HepG2 (cell line): ENCODE measurements at regions not wholly inside any gene's neighbourhood (a gene's known extent, or its start where the extent isn't known, plus 50 kb on each side); places are given as distances from the start of the nearest gene placed in this dataset.

ENCODE experiments used
- ATAC-seq: fragments of 200-7000 bp; cut with Tn5 transposase; 3 replicates; pipeline ENCODE4 v1.9.1; 2020; ENCODE audit warnings: mild to moderate bottlenecking, moderate library complexity
- BruUV-seq: library from RNA; stranded (reverse); fragments of 400-500 nt; replicated peaks from 2 replicates; lab custom pipeline; 2021; lab: Mats Ljungman, UMichigan
- CTCF ChIA-PET: fragments of 300-600 bp; formaldehyde crosslinking; extraction: SDS; loops from one replicate; lab custom pipeline; 2021; ENCODE audit warnings: low total read pairs, inconsistent platforms, low intra/inter-chr PET ratio; lab: Yijun Ruan, JAX
- POLR2A ChIA-PET: fragments of 350-600 bp; sonication (Branson Sonifier 250); formaldehyde crosslinking; loops from one replicate; lab custom pipeline; 2020; ENCODE audit warnings: antibody characterized with exemption, inconsistent platforms; lab: Yijun Ruan, JAX
- DNase-seq: peaks from one replicate; pipeline ENCODE4 v3.0.0-alpha.2; 2015; ENCODE audit warnings: low spot score
- FAIRE-seq: peaks from 3 replicates; lab custom pipeline; 2011; peaks lifted over from hg19 to GRCh38; lab: Jason Lieb, UNC
- H2AFZ ChIP-seq: one replicate; pipeline ENCODE4 v1.6.1; 2011; ENCODE audit warnings: low read length, inconsistent platforms
- H3K27ac ChIP-seq: fragments of 300-600 bp; 3 replicates; pipeline ENCODE4 v1.8.0; 2011; ENCODE audit warnings: mixed run types, mild to moderate bottlenecking, mixed read lengths, low read length, inconsistent platforms; ENCODE audit not compliant: insufficient read depth; ENCODE audit errors: extremely low read length
- H3K27me3 ChIP-seq, 2 experiments: fragments of 200-600 bp in 1 of 2; 2 replicates in 1 of 2; 3 replicates in 1 of 2; pipeline versions ENCODE4 v1.6.0 to v1.8.0; 2011; ENCODE audit warnings: low read length in 2 of 2, mild to moderate bottlenecking in 2 of 2, moderate library complexity in 2 of 2, inconsistent platforms in 1 of 2; ENCODE audit not compliant: insufficient read depth in 2 of 2, control insufficient read depth in 1 of 2
- H3K36me3 ChIP-seq, 2 experiments: fragments of 200-600 bp in 1 of 2; replicated peaks in 1 of 2; 2 replicates in 1 of 2; 3 replicates in 1 of 2; pipeline versions ENCODE4 v1.5.1 to v1.8.0; 2011; ENCODE audit warnings: low read length in 2 of 2, inconsistent platforms in 1 of 2; ENCODE audit not compliant: insufficient read depth in 2 of 2, control insufficient read depth in 1 of 2
- H3K4me1 ChIP-seq: 2 replicates; pipeline ENCODE4 v1.5.1; 2012; ENCODE audit warnings: low read length, inconsistent platforms; ENCODE audit not compliant: insufficient read depth
- H3K4me2 ChIP-seq: 2 replicates; pipeline ENCODE4 v1.6.0; 2011; ENCODE audit warnings: low read depth, low read length, inconsistent platforms
- H3K4me3 ChIP-seq, 3 experiments: fragments of 200-600 bp in 1 of 3; sonication (generic), shearing (Covaris generic) in 1 of 3; replicated peaks in 1 of 3; 2 replicates each; pipeline ENCODE4 v1.5.1; 2011 to 2016; ENCODE audit warnings: low read length in 3 of 3, inconsistent platforms in 2 of 3, low read depth in 2 of 3, mild to moderate bottlenecking in 2 of 3, control low read depth in 1 of 3, mixed read lengths in 1 of 3; ENCODE audit not compliant: insufficient read depth in 1 of 3
- H3K79me2 ChIP-seq: one replicate; pipeline ENCODE4 v1.6.1; 2011; ENCODE audit warnings: low read length, inconsistent platforms; ENCODE audit not compliant: insufficient read depth
- H3K9ac ChIP-seq: 2 replicates; pipeline ENCODE4 v1.6.0; 2011; ENCODE audit warnings: mild to moderate bottlenecking, low read depth, low read length, inconsistent platforms; ENCODE audit not compliant: insufficient read depth
- H3K9me3 ChIP-seq: 2 replicates; pipeline ENCODE4 v1.5.1; 2012; ENCODE audit warnings: mild to moderate bottlenecking, low read length
- H4K20me1 ChIP-seq: 2 replicates; pipeline ENCODE4 v1.6.0; 2011; ENCODE audit warnings: inconsistent platforms, mild to moderate bottlenecking, low read length, moderate library complexity; ENCODE audit not compliant: insufficient read depth
- ATF7-NPFF ChIP-seq: sonication (generic); formaldehyde crosslinking; IDR thresholded peaks from 2 replicates; pipeline ENCODE4 v1.8.1; 2023; ENCODE audit warnings: mild to moderate bottlenecking, low read depth, missing genetic modification reagents, moderate library complexity
- EZH2 ChIP-seq: conservative IDR thresholded peaks from 2 replicates; pipeline ENCODE4 v1.6.1; 2012; ENCODE audit warnings: mild to moderate bottlenecking, low read depth, low read length, moderate library complexity
- FOXK1 ChIP-seq: sonication (generic); formaldehyde crosslinking; IDR thresholded peaks from 2 replicates; pipeline ENCODE4 v1.4.0; 2020; ENCODE audit warnings: low read depth, missing genetic modification reagents, borderline replicate concordance
- HNRNPUL1 ChIP-seq: fragments of 200-400 bp; formaldehyde crosslinking; IDR thresholded peaks from 2 replicates; pipeline ENCODE4 v1.6.1; 2017; ENCODE audit warnings: low read depth, mild to moderate bottlenecking, low read length, moderate library complexity
- KAT7 ChIP-seq: IDR thresholded peaks from 2 replicates; pipeline ENCODE4 v1.6.1; 2018; ENCODE audit warnings: borderline replicate concordance, missing compliant biosample characterization
- MXI1 ChIP-seq: IDR thresholded peaks from 3 replicates; pipeline ENCODE4 v1.6.1; 2012; ENCODE audit warnings: low read depth, low read length, inconsistent platforms, borderline replicate concordance
- NFE2L2 ChIP-seq: fragments of 150-350 bp; IDR thresholded peaks from 2 replicates; pipeline ENCODE4 v1.6.1; 2014; ENCODE audit warnings: low read length
- NFKBIZ ChIP-seq: IDR thresholded peaks from 2 replicates; pipeline ENCODE4 v1.6.1; 2018; ENCODE audit warnings: missing genetic modification reagents, missing compliant biosample characterization
- POLR2A ChIP-seq, 2 experiments: IDR thresholded peaks; 2 replicates each; pipeline ENCODE4 v1.6.1; 2011; ENCODE audit warnings: low read depth in 2 of 2, low read length in 2 of 2, mild to moderate bottlenecking in 1 of 2, moderate library complexity in 1 of 2; ENCODE audit not compliant: insufficient read depth in 1 of 2
- PRDM4 ChIP-seq: sonication (generic); formaldehyde crosslinking; IDR thresholded peaks from 2 replicates; pipeline ENCODE4 v1.9.0; 2021; ENCODE audit warnings: missing genetic modification reagents, borderline replicate concordance
- RXRA ChIP-seq: sonication (generic); formaldehyde crosslinking; IDR thresholded peaks from 2 replicates; pipeline ENCODE4 v1.5.1; 2020; ENCODE audit warnings: missing genetic modification reagents
- SRSF9 ChIP-seq: fragments of 200-400 bp; formaldehyde crosslinking; IDR thresholded peaks from 2 replicates; pipeline ENCODE4 v1.6.1; 2018; ENCODE audit warnings: borderline replicate concordance, mild to moderate bottlenecking, low read depth, low read length; ENCODE audit not compliant: insufficient read depth, poor library complexity, severe bottlenecking
- U2AF2 ChIP-seq: fragments of 200-400 bp; formaldehyde crosslinking; IDR thresholded peaks from 2 replicates; pipeline ENCODE4 v1.6.1; 2017; ENCODE audit warnings: low read depth, mild to moderate bottlenecking, low read length
- XRCC5 ChIP-seq: fragments of 200-400 bp; formaldehyde crosslinking; optimal IDR thresholded peaks from 2 replicates; pipeline ENCODE3; 2017; ENCODE audit warnings: mild to moderate bottlenecking, low read length
- ZC3H13 ChIP-seq: sonication (generic); formaldehyde crosslinking; IDR thresholded peaks from 2 replicates; pipeline ENCODE4 v1.8.1; 2023; ENCODE audit warnings: mild to moderate bottlenecking, missing genetic modification reagents, moderate library complexity
- ZNF101 ChIP-seq: sonication (generic); formaldehyde crosslinking; IDR thresholded peaks from 2 replicates; pipeline ENCODE4 v1.4.0; 2020; ENCODE audit warnings: mild to moderate bottlenecking, low read depth, missing genetic modification reagents, borderline replicate concordance
- ZNF207 ChIP-seq: fragments of 450-650 bp; IDR thresholded peaks from 2 replicates; pipeline ENCODE4 v1.6.1; 2016; ENCODE audit warnings: antibody characterized with exemption, borderline replicate concordance
- ZNF235 ChIP-seq: sonication (generic); formaldehyde crosslinking; IDR thresholded peaks from 2 replicates; pipeline ENCODE4 v1.8.1; 2023; ENCODE audit warnings: mild to moderate bottlenecking, missing genetic modification reagents, borderline replicate concordance
- ZNF253 ChIP-seq: sonication (generic); formaldehyde crosslinking; IDR thresholded peaks from 2 replicates; pipeline ENCODE4 v1.8.0; 2022; ENCODE audit warnings: mild to moderate bottlenecking, missing genetic modification reagents, borderline replicate concordance
- ZNF3 ChIP-seq: IDR thresholded peaks from 2 replicates; pipeline ENCODE4 v1.7.0; 2017; ENCODE audit warnings: inconsistent platforms
- ZNF589 ChIP-seq: sonication (generic); formaldehyde crosslinking; conservative IDR thresholded peaks from 2 replicates; pipeline ENCODE4 v1.8.0; 2022; ENCODE audit warnings: mild to moderate bottlenecking, moderate library complexity, missing genetic modification reagents
- WGBS: methylation state at CpG from one replicate; pipeline ENCODE4 v1.1.6; 2017; ENCODE audit warnings: low lambda C conversion rate; 5-methylcytosine and 5-hydroxymethylcytosine counted together
- in situ Hi-C: cut with HindIII; loops from 2 replicates; pipeline ENCODE4 v1.10.0; 2017; ENCODE audit warnings: low pct_unique_long_range_greater_than_20kb; ENCODE audit not compliant: extremely low pct_ligation_motif_present
- intact Hi-C: fragments of 100-400 bp; cut with micrococcal nuclease; formaldehyde crosslinking; loops from one replicate; pipeline ENCODE4 v1.10.0; 2022; ENCODE audit not compliant: unreplicated experiment

DNA sequence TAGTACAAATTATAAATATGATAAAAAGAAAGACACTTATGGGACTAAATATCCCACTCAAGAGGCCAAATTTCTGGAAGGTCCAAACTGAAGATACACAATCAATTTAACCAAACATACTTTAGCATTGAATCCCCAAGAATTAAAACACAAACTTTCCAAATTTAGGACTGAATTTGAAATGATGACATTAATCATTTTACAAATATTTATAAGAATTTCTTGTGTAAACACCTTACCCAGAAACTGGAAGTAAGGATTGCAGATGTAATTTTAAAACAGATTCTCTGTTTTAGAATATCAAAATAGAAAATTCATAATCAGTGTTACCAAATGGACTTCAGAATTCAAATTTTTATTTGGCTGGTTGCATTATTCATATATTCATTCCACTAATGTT, 588.2 kb upstream of the KCND2 start:
- no peak for FAIRE-seq
- no peak overlapping the region for H3K9ac ChIP-seq
- intact Hi-C loops (no loop called here), in situ Hi-C loops (no loop called here)
- CTCF ChIA-PET = no interaction called here
- no peak overlapping the region for H3K4me2 ChIP-seq
- no peak overlapping the region for H3K27ac ChIP-seq
- no peaks in the 10 kb centered on the region for H3K79me2 ChIP-seq
- H3K36me3 ChIP-seq = no peaks in the 10 kb centered on the region
- H3K9me3 ChIP-seq = no peaks in the 10 kb centered on the region
- no peaks in the 10 kb centered on the region for H4K20me1 ChIP-seq
- TF ChIP-seq ZNF235 (no peak), ATF7-NPFF (CRISPR knock-in tag) (no peak), NFE2L2 (no peak), KAT7 (CRISPR knock-in tag) (no peak), POLR2A (IDR thresholded peaks at IDR 0.05; ENCODE audit: insufficient read depth in 1 of 2, low read depth in 2 of 2, low read length in 2 of 2) (no peak), ZNF3 (CRISPR knock-in tag) (no peak), ZNF589 (CRISPR knock-in tag) (no peak), PRDM4 (no peak), MXI1 (no peak)
- no peaks in the 10 kb centered on the region for H3K27me3 ChIP-seq
- H2AFZ ChIP-seq = no peak overlapping the region
- no peaks in the 10 kb centered on the region for H3K4me1 ChIP-seq
- no TSS peak for BruUV-seq
- ATAC-seq = no peak
- no peak overlapping the region for H3K4me3 ChIP-seq
- DNase-seq = no peak
- POLR2A ChIA-PET = no interaction called here

DNA sequence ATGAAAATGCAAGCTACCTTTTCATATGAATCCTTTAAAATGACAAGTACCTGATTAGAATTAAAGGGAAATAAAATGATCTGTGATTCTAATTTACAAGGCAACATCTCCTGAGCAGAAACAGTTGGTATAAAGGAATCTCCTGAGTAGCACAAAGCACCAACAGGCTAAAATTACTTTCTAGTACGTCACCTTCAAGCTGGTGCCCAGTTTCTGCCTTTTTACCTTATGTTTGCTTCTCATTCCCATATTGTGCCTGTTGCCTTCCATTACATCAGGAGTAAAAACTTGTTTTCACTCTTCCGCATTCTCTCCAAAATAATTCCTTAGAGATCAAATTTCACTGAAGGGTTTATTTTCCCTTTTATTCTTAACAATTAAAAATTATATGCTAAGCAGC, 587.1 kb upstream of the KCND2 start:
- no peaks in the 10 kb centered on the region for H3K27me3 ChIP-seq
- CTCF ChIA-PET = no interaction called here
- no peak overlapping the region for H3K9ac ChIP-seq
- POLR2A ChIA-PET = no interaction called here
- no peaks in the 10 kb centered on the region for H3K4me1 ChIP-seq
- BruUV-seq = no TSS peak
- DNase-seq (no peak), FAIRE-seq (no peak), ATAC-seq (no peak)
- H2AFZ ChIP-seq = no peak overlapping the region
- H3K9me3 ChIP-seq = no peaks in the 10 kb centered on the region
- H3K36me3 ChIP-seq = no peaks in the 10 kb centered on the region
- no peak overlapping the region for H3K4me2 ChIP-seq
- intact Hi-C loops = no loop called here
- 51% methylated on average over 2 of the region's 2 CpGs for whole genome bisulfite sequencing
- H4K20me1 ChIP-seq = no peaks in the 10 kb centered on the region
- H3K4me3 ChIP-seq = no peak overlapping the region
- in situ Hi-C loops = no loop called here
- no peak overlapping the region for H3K27ac ChIP-seq
- H3K79me2 ChIP-seq = no peaks in the 10 kb centered on the region
- no peak for TF ChIP-seq ZNF207
- no peak for TF ChIP-seq U2AF2
- no peak for TF ChIP-seq ZNF253 (CRISPR knock-in tag)
- no peak for TF ChIP-seq ZC3H13 (CRISPR knock-in tag)
- no peak for TF ChIP-seq RXRA (CRISPR knock-in tag)
- no peak for TF ChIP-seq EZH2
- no peak for TF ChIP-seq SRSF9
- TF ChIP-seq FOXK1 (CRISPR knock-in tag) = no peak
- no peak for TF ChIP-seq XRCC5
- no peak for TF ChIP-seq HNRNPUL1
- no peak for TF ChIP-seq ZNF101
- TF ChIP-seq NFKBIZ (CRISPR knock-in tag) = no peak
